ENCODE measurements at regions not wholly inside any gene's neighbourhood (a gene's known extent, or its start where the extent isn't known, plus 50 kb on each side); places are given as distances from the start of the nearest gene placed in this dataset.

- no peak for TF ChIP-seq ELK4 (CRISPR knock-in tag; IDR thresholded peaks at IDR 0.05; ENCODE audit: borderline replicate concordance)
- TF ChIP-seq ETV6 (CRISPR knock-in tag; conservative IDR thresholded peaks at IDR 0.05) = no peak
- no peak for TF ChIP-seq LRRFIP1 (CRISPR knock-in tag; conservative IDR thresholded peaks at IDR 0.05)
Observed at GRCh38 chr14:106812788-106813476, 1286.5 kb downstream of the TMEM121 start (continued).

- no peaks in the 10 kb centered on the region for H4K20me1 ChIP-seq (ENCODE audit: insufficient read depth, low read length)
- no peaks in the 10 kb centered on the region for H3K9me3 ChIP-seq (ENCODE audit: low read length)
- no peak overlapping the region for H2AFZ ChIP-seq (ENCODE audit: low read length)
- H3K36me3 ChIP-seq (replicated peaks in 1 of 2; ENCODE audit: control insufficient read depth in 1 of 2, insufficient read depth in 2 of 2, low read length in 2 of 2) = no peaks in the 10 kb centered on the region
- no peak overlapping the region for H3K4me2 ChIP-seq (ENCODE audit: low read depth, low read length)
- 28% methylated on average over 5 of the region's 9 CpGs for WGBS (ENCODE audit: low lambda C conversion rate)
- H3K4me1 ChIP-seq (ENCODE audit: insufficient read depth, low read length) = no peaks in the 10 kb centered on the region
- FAIRE-seq (no peak), DNase-seq (ENCODE audit: low spot score) (no peak), ATAC-seq (no peak; the same call in 2 of the 3 replicates)
- intact Hi-C loops (cut with micrococcal nuclease; ENCODE audit: unreplicated experiment) (no loop called here), in situ Hi-C loops (cut with HindIII; ENCODE audit: extremely low pct_ligation_motif_present, low pct_unique_long_range_greater_than_20kb) (no loop called here)
- POLR2A ChIA-PET = no interaction called here
- no TSS peak for BruUV-seq (replicated peaks)
- TF ChIP-seq REXO4 (CRISPR knock-in tag; IDR thresholded peaks at IDR 0.05; ENCODE audit: borderline replicate concordance) (no peak), ZNF841 (CRISPR knock-in tag; IDR thresholded peaks at IDR 0.05; ENCODE audit: borderline replicate concordance) (no peak), SPEN (CRISPR knock-in tag; IDR thresholded peaks at IDR 0.05; ENCODE audit: low read depth) (no peak), TEAD2 (CRISPR knock-in tag; IDR thresholded peaks at IDR 0.05) (no peak), FLYWCH1 (CRISPR knock-in tag; IDR thresholded peaks at IDR 0.05) (no peak), ZNF562 (CRISPR knock-in tag; IDR thresholded peaks at IDR 0.05; ENCODE audit: borderline replicate concordance) (no peak), HCFC1 (IDR thresholded peaks at IDR 0.05; ENCODE audit: low read depth, low read length) (no peak), ZNF83 (CRISPR knock-in tag; IDR thresholded peaks at IDR 0.05; ENCODE audit: borderline replicate concordance) (no peak), NFE2L2 (IDR thresholded peaks at IDR 0.05; ENCODE audit: low read length) (no peak), DRAP1 (CRISPR knock-in tag; IDR thresholded peaks at IDR 0.05) (no peak), BRF2 (CRISPR knock-in tag; IDR thresholded peaks at IDR 0.05) (no peak), PCBP1 (IDR thresholded peaks at IDR 0.05; ENCODE audit: borderline replicate concordance, low read depth, low read length) (no peak), RXRB (CRISPR knock-in tag; IDR thresholded peaks at IDR 0.05; ENCODE audit: borderline replicate concordance) (no peak), DPF2 (CRISPR knock-in tag; IDR thresholded peaks at IDR 0.05; ENCODE audit: borderline replicate concordance, low read depth) (no peak)
- H3K9ac ChIP-seq (ENCODE audit: insufficient read depth, low read depth, low read length) = no peak overlapping the region
- H3K27ac ChIP-seq (ENCODE audit: extremely low read length, insufficient read depth, low read length) = no peak overlapping the region
- no peak overlapping the region for H3K4me3 ChIP-seq (replicated peaks in 1 of 3; ENCODE audit: insufficient read depth in 1 of 3, low read depth in 2 of 3, low read length in 3 of 3)
- CTCF ChIA-PET (ENCODE audit: low intra/inter-chr PET ratio, low total read pairs) = no interaction called here
- no peaks in the 10 kb centered on the region for H3K79me2 ChIP-seq (ENCODE audit: insufficient read depth, low read length)
- H3K27me3 ChIP-seq (ENCODE audit: control insufficient read depth in 1 of 2, insufficient read depth in 2 of 2, low read length in 2 of 2) = peaks cover 0 to 13% of the 10 kb centered on the region in 2 experiments; a peak in 2 of 5 replicates
Observed at GRCh38 chr14:106813477-106813823, 1287.1 kb downstream of the TMEM121 start.

Measured in HepG2 (cell line).